T-helper 17 cell (primary cell): ENCODE measurements at regions not wholly inside any gene's neighbourhood (a gene's known extent, or its start where the extent isn't known, plus 50 kb on each side); places are given as distances from the start of the nearest gene placed in this dataset.

Experiments
- ATAC-seq: fragments of 150-1000 bp; cut with Tn5 transposase; 2 replicates; pipeline ENCODE4 v1.10.0; 2021; ENCODE audit warnings: mild to moderate bottlenecking, moderate library complexity
- DNase-seq, 3 donors: peaks; one replicate each; pipeline versions ENCODE4 v3.0.0 to v3.0.0-alpha.2; 2020 to 2021
- H3K9me3 ChIP-seq: one replicate; pipeline ENCODE4 v1.7.0; 2013; ENCODE audit warnings: low read length, mild to moderate bottlenecking; ENCODE audit not compliant: control insufficient read depth, poor library complexity, severe bottlenecking
- H3K27ac Mint-ChIP-seq: one replicate; pipeline ENCODE4 v1.8.0; 2022; ENCODE audit warnings: mild to moderate bottlenecking, moderate library complexity, mixed read lengths
- H3K27me3 Mint-ChIP-seq: one replicate; pipeline ENCODE4 v1.8.0; 2022; ENCODE audit warnings: mixed read lengths
- H3K36me3 Mint-ChIP-seq: one replicate; pipeline ENCODE4 v1.8.0; 2022; ENCODE audit warnings: low read depth, mixed read lengths
- H3K4me1 Mint-ChIP-seq: one replicate; pipeline ENCODE4 v1.8.0; 2022; ENCODE audit warnings: mild to moderate bottlenecking, mixed read lengths
- H3K4me3 Mint-ChIP-seq: one replicate; pipeline ENCODE4 v1.8.0; 2022; ENCODE audit warnings: mild to moderate bottlenecking, moderate library complexity, mixed read lengths

GRCh38 chr15:61521953-61522352 lies 292.9 kb upstream of the RORA start:
- Mint-ChIP-seq H3K4me1 (no peaks in the 10 kb centered on the region), H3K36me3 (no peaks in the 10 kb centered on the region), H3K27ac (no peak overlapping the region), H3K27me3 (peaks cover 44% of the 10 kb centered on the region), H3K4me3 (no peak overlapping the region)
- no peak for ATAC-seq
- no peak for DNase-seq
- no peaks in the 10 kb centered on the region for H3K9me3 ChIP-seq

GRCh38 chr15:61519296-61519695 lies 290.2 kb upstream of the RORA start:
- Mint-ChIP-seq H3K4me3 (no peak overlapping the region), H3K4me1 (no peaks in the 10 kb centered on the region), H3K36me3 (no peaks in the 10 kb centered on the region), H3K27me3 (peaks cover 39% of the 10 kb centered on the region), H3K27ac (no peak overlapping the region)
- ATAC-seq (no peak), DNase-seq (no peak)
- H3K9me3 ChIP-seq, result no peaks in the 10 kb centered on the region

- ATAC-seq, result no peak
- H3K9me3 ChIP-seq, result no peaks in the 10 kb centered on the region
- H3K27me3 Mint-ChIP-seq, result peaks cover 38% of the 10 kb centered on the region
- no peak overlapping the region for H3K27ac Mint-ChIP-seq
- H3K4me3 Mint-ChIP-seq, result no peak overlapping the region
- DNase-seq, result no peak
- no peaks in the 10 kb centered on the region for H3K36me3 Mint-ChIP-seq
- H3K4me1 Mint-ChIP-seq, result no peaks in the 10 kb centered on the region
These were observed 289.3 kb upstream of the RORA start for GRCh38 chr15:61518191-61518950.

GRCh38 chr15:61517776-61518175 lies 288.7 kb upstream of the RORA start:
- Mint-ChIP-seq H3K36me3 (no peaks in the 10 kb centered on the region), H3K4me3 (no peak overlapping the region), H3K27me3 (peaks cover 35% of the 10 kb centered on the region), H3K4me1 (no peaks in the 10 kb centered on the region), H3K27ac (no peak overlapping the region)
- DNase-seq (no peak), ATAC-seq (no peak)
- no peaks in the 10 kb centered on the region for H3K9me3 ChIP-seq

GRCh38 chr15:61517335-61517734 lies 288.2 kb upstream of the RORA start:
- ATAC-seq, result no peak
- Mint-ChIP-seq H3K27ac (no peak overlapping the region), H3K4me1 (no peaks in the 10 kb centered on the region), H3K27me3 (peaks cover 37% of the 10 kb centered on the region), H3K4me3 (no peak overlapping the region), H3K36me3 (no peaks in the 10 kb centered on the region)
- H3K9me3 ChIP-seq, result no peaks in the 10 kb centered on the region
- DNase-seq, result no peak

- Mint-ChIP-seq H3K27me3 (peaks cover 67% of the 10 kb centered on the region), H3K36me3 (no peaks in the 10 kb centered on the region), H3K27ac (no peak overlapping the region), H3K4me1 (no peaks in the 10 kb centered on the region), H3K4me3 (no peak overlapping the region)
- ATAC-seq (no peak), DNase-seq (no peak)
- no peaks in the 10 kb centered on the region for H3K9me3 ChIP-seq
These were observed 282.7 kb upstream of the RORA start for GRCh38 chr15:61511756-61512155.

- no peaks in the 10 kb centered on the region for H3K9me3 ChIP-seq
- Mint-ChIP-seq H3K4me1 (no peaks in the 10 kb centered on the region), H3K27me3 (peaks cover 69% of the 10 kb centered on the region), H3K27ac (no peak overlapping the region), H3K36me3 (no peaks in the 10 kb centered on the region), H3K4me3 (no peak overlapping the region)
- DNase-seq (no peak), ATAC-seq (no peak)
These were observed 282.0 kb upstream of the RORA start for GRCh38 chr15:61511089-61511488.

GRCh38 chr15:61509327-61509840 lies 280.3 kb upstream of the RORA start:
- DNase-seq (no peak), ATAC-seq (no peak)
- no peak overlapping the region for H3K27ac Mint-ChIP-seq
- H3K9me3 ChIP-seq, result no peaks in the 10 kb centered on the region
- no peak overlapping the region for H3K4me3 Mint-ChIP-seq
- H3K36me3 Mint-ChIP-seq, result no peaks in the 10 kb centered on the region
- no peaks in the 10 kb centered on the region for H3K4me1 Mint-ChIP-seq
- peaks cover 72% of the 10 kb centered on the region for H3K27me3 Mint-ChIP-seq

- H3K27ac Mint-ChIP-seq, result no peak overlapping the region
- ATAC-seq (no peak), DNase-seq (no peak)
- H3K4me1 Mint-ChIP-seq, result no peaks in the 10 kb centered on the region
- H3K4me3 Mint-ChIP-seq, result no peak overlapping the region
- no peaks in the 10 kb centered on the region for H3K36me3 Mint-ChIP-seq
- H3K27me3 Mint-ChIP-seq, result peaks cover 72% of the 10 kb centered on the region
- no peaks in the 10 kb centered on the region for H3K9me3 ChIP-seq
These were observed 274.4 kb upstream of the RORA start for GRCh38 chr15:61503383-61503969.

- Mint-ChIP-seq H3K27ac (no peak overlapping the region), H3K27me3 (peaks cover 67% of the 10 kb centered on the region), H3K36me3 (no peaks in the 10 kb centered on the region), H3K4me1 (no peaks in the 10 kb centered on the region), H3K4me3 (no peak overlapping the region)
- H3K9me3 ChIP-seq, result no peaks in the 10 kb centered on the region
- ATAC-seq (no peak), DNase-seq (no peak)
These were observed 272.8 kb upstream of the RORA start for GRCh38 chr15:61501815-61502389.

GRCh38 chr15:61500951-61501620 lies 272.0 kb upstream of the RORA start:
- no peak for DNase-seq
- H3K4me1 Mint-ChIP-seq, result no peaks in the 10 kb centered on the region
- H3K27me3 Mint-ChIP-seq, result peaks cover 63% of the 10 kb centered on the region
- no peaks in the 10 kb centered on the region for H3K9me3 ChIP-seq
- no peak for ATAC-seq
- no peak overlapping the region for H3K27ac Mint-ChIP-seq
- H3K4me3 Mint-ChIP-seq, result no peak overlapping the region
- no peaks in the 10 kb centered on the region for H3K36me3 Mint-ChIP-seq

- peaks cover 60% of the 10 kb centered on the region for H3K27me3 Mint-ChIP-seq
- H3K27ac Mint-ChIP-seq, result no peak overlapping the region
- no peak overlapping the region for H3K4me3 Mint-ChIP-seq
- no peaks in the 10 kb centered on the region for H3K9me3 ChIP-seq
- H3K36me3 Mint-ChIP-seq, result no peaks in the 10 kb centered on the region
- H3K4me1 Mint-ChIP-seq, result no peaks in the 10 kb centered on the region
- no peak for ATAC-seq
- DNase-seq, result no peak
These were observed 271.4 kb upstream of the RORA start for GRCh38 chr15:61500523-61500922.

- H3K4me3 Mint-ChIP-seq, result no peak overlapping the region
- no peaks in the 10 kb centered on the region for H3K9me3 ChIP-seq
- no peak overlapping the region for H3K27ac Mint-ChIP-seq
- ATAC-seq (no peak), DNase-seq (no peak)
- no peaks in the 10 kb centered on the region for H3K4me1 Mint-ChIP-seq
- H3K27me3 Mint-ChIP-seq, result peaks cover 63% of the 10 kb centered on the region
- no peaks in the 10 kb centered on the region for H3K36me3 Mint-ChIP-seq
These were observed 270.3 kb upstream of the RORA start for GRCh38 chr15:61499376-61499775.
